Activated T-cell treated with anti-CD3 and anti-CD28 coated beads for 1 hour (primary cell): ENCODE measurements at regions not wholly inside any gene's neighbourhood (a gene's known extent, or its start where the extent isn't known, plus 50 kb on each side); places are given as distances from the start of the nearest gene placed in this dataset.

Experiments
- DNase-seq: peaks from one replicate; pipeline ENCODE4 v3.0.0-alpha.2; 2020; ENCODE audit warnings: low read depth

DNA sequence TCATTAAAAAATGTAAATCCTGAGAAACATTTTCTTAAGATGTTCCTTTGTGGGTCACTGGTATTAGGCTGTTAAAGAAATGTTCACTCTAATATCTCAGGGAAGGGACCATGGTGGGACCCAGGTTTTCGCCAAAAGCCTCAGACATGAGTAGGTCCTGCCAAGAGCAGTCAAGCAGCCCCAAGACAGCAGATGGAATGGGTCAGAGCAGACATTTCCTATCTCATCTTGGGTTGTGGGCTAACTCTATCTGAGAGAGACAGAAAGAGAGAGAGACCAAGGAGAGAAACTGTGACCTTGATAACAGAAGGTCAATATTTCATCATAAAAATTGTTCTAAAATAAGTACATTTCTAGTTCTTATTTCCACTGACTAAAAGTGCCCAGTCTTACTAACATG is 661.7 kb downstream of the TSN start:
- DNase-seq = no peak

DNA sequence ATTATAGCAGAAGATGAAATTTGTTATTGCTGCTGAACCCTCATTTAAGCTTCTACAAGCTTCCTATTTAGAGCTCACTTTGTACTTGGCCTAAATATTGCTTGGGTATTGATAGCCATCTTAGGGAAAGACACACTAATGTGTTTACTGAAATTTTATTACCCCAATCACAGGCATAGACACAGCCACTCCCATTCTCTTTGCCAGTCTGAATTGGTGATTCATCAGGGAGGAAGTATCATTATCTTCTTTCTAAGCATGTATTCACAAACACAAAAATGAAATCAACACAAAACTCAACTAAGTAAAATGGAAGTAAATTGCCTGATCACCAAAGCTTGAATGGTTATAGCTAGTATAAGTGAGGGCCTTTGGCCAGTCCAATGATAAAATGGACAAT is 666.3 kb downstream of the TSN start:
- no peak for DNase-seq

DNA sequence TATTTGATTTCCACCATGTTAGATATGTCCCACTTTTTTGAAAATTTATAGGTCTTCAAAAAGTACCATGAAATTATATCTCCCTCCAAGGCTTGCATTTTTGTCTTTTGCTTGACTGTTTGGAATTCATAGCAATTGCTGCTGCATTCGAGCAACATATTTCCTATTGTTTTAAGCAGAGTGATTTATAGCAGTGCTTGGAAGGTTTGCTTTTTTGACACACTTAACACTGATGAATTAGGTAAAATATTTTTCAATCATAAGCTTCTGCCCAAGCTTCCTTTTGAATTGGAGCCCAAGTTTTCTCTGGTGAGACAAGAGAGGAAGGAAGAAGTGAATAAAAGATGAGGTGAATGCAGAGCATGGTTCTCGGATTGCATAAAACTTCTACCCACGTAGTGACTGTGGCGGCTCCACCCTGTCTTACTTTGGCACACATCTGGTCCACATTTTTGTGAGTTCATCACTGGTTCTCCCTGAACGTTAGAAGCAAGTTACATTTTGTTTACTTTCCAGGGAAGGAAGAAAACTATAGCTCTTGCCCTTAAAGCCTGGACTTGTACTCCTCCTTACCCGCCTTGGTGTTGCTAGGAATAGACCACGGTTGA is 667.0 kb downstream of the TSN start:
- DNase-seq = no peak

DNA sequence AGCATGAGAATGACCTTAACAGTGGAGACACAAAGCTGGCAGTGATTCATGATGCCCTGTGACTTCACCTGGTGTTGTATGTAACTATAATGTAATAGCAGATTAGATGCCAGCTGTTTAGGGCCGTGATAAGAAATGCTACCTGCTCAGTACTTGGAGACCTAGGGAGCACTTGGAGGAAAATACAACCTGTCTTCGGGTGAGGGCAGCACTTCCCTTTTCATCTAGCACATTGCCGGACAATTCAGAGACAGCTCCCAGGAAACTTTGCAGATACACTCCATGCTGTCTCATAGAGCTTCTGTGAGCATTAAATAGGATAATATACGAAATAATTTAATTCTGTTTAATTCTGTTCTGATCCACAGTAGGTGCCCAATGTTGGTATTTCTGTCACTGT is 668.5 kb downstream of the TSN start:
- DNase-seq = no peak

DNA sequence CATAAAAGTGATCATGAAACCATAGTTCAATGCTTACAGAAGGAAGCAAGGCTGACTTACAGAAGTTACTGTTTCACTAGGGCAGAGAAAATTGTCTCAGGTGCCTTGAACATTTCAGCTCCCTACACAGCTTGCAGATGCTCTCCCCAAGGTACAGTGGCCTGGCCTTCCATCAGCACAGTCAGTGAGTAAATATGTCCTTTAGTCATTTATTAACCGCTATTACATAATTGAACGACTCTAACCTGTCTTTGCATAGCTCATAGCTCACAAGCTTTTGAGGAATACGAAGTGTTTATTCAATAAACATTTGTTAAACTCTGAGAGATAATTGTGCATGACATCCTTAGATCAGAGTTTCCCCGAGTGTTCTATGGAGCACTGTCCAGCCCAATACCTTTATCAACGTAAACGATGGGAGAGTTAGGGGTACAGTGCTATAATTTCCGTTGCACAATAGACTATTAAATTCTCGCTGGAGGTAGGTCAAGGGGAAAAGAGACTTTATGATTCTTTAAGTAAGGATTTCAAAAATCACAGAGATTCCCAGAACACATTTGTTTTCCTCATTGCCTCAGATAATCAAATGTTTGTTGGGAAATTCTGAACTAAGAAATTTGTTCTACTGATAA is 677.8 kb downstream of the TSN start:
- no peak for DNase-seq

DNA sequence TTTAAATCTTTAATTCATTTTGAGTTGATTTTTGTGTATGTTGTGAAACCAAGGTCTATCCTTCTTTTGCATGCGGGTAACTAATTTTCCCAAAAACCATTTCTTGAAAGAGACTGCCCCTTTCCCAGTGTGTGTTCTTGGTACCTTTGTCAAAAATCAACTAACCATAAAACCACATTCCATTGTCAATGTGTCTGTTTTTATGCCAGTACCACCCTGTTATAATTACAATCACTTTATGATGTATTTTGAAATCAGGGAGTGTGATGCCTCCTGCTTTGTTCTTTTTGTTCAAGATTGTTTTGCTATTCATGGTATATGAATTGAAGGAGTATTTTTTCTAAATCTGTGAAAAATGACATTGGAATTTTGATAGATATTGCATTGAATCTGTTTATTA is 689.6 kb downstream of the TSN start:
- DNase-seq = no peak

DNA sequence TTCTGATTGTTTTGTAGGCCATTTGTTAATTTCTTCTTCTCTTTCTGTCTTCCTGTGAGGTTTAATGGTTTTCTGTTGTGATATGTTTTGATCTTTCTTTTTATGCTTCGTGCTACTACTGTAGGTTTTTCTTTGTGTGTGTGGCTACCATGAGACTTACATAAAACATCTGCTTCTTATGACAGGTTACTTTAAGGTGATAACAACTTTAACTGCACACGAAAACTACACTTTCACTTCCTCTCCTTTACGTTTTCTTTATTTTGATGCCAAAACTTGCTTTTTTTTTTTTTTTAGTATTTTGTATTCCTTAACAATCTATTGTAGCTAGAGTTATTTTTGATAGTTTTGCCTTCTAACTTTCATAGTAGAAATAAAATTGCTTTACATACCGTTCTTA is 691.3 kb downstream of the TSN start:
- DNase-seq = no peak

DNA sequence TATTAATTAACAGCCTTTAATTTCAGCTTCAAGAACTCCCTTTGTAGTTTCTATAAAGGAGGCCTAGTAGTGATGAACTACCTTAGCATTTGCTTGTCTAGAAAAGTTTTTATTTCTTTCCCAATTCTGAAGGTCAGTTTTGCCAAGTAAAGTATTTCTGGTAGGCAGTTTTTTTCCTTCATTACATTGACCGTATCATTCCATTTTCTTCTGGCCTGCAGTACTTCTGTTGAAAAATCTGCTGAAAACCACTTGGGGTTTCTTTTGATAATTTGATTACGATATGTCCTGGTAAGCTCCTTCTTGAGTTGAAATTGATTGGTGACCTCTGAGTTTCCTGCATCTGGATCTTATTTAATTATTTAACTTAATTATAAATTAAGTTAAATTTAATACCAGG is 691.8 kb downstream of the TSN start:
- no peak for DNase-seq

DNA sequence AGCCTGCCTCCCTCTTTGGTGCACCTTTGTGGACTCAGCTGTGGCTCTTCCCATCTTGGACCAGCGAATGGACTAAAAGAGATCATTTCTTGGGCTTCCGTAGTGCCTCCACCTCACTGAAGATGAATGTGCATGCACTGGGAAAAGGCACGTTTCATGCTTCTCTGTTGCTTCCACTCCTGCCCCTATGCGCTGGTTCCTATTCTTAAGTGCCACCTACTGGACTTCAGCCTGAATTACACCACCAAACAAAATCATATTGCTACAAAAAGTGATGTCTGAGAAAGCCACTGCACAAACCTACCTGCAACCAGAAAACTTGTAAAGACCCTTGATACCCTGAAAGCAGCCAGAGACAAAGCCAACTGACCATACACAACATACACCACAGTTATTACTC is 695.6 kb downstream of the TSN start:
- no peak for DNase-seq

DNA sequence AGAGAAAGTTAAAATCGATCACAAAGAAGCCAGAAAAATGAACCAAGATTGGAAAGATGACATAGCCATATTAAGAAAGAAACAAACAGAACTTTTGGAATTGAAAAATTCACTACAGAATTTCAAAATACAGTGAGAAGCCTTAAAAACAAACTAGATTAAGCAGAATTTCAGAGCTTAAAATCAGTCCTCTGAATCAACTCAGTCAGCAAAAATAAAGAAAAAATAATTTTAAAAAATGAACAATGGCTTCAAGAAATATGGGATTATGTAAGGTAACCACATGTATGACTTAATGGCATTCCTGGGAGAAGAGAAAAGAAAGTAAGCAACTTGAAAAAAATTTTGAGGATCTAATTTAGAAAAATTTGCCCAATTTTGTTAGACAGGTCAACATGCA is 696.2 kb downstream of the TSN start:
- DNase-seq = no peak

DNA sequence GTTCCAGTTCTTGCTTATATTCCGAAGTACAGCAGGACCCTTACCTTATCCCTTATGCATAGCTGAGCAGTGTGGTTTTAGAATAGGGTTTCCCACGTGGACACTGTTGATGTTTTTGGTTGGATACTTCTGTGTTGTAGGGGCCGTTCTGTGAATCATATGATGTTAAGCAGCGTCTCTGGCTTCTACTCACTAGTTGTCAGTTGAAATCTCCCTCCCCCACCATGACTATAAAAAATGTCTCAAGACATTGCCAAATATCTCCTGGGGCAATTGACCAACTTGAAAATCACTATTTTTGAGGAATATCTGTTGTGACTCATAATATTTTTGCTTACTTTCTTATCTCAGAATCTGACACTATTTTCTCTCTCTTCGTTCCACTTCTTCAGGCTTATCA is 713.7 kb downstream of the TSN start:
- no peak for DNase-seq

DNA sequence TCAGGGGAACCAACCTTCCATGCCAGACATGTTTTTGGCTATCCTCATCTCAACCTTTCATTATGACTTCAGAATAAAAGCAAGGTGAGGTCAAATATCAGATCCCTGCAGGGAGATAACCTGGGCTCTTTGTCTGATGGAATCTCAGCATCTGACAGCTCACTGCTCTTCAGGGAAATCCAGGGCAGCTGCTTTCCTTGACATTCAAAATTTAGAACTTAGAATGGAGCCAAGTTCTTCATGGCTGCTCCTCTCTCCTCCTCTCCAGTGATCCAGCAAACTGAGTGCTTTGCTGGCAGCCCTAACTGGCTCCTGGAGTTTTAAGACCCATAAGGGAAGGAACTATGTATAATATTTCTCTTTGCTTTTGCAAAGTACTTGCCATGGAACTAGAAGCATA is 716.3 kb downstream of the TSN start:
- DNase-seq = no peak

DNA sequence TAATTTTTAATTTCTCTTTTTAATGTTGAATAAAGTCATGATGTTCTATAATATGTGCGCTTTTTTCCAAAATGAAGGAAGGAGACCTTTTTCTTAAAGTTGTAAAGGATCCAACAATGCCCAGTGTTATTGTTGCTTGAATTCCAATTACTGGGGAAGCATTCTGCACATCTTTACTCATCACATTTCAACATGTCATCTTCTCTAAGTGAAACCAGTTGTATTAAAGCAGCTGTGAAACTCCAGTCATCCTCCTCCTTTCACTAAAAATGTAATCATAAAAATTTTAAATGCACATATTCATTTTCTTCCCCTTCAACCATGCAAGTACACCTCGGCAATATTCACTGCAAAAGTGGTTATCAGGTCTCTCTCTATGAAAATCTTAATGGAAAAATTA is 722.7 kb downstream of the TSN start:
- DNase-seq = no peak

DNA sequence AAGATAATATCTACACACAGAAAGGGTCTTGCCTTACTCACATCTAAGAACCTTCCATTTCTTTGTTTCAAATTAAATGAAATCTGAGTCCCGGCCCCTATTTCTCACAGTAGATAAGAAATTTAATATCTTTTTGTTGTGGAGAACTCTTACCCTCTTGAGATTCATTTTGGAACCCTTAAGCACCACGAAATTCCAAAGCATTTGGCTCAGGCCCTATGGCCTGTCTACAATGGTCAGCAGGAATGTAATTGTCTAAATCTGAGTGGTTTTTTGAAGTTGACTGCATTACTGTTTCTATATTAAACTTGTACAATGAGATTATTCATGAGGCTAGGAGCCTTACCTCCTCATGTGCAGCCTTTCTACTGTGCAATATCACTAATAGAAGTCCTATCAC is 723.3 kb downstream of the TSN start:
- DNase-seq = no peak

DNA sequence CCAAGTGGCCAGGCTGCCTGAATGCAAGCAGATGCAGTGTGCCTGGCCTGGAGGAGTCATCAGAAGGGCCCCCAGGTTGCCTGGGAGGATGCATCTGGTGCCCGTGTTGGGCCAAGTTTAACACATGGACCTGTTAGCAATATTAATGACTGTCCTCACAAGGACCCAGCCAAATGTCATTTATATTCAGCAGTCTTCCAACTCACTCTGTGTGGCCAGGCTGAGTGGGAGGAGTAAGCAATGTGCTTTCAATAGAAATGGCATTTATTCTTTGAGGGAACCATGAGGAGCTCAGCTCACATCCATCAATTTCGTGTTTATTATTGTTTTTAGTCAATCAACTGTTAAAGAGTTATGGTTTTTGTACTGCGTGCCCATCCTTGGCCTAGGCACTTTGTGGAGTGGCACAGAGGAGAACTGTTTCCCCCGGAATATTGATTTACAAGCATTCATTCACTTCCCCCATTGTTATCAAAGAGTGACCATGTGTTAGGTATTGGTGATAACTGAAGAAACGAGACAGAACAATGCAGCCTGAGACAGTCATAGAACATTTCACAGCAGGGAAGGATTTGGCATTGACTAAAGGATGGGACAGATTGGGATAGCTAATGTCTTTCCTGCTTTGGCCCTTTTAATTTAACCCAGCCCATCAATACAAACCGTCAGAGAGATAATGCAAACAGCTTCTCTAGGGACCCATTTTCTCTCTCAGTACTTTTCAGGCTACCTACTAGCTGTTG is 725.2 kb downstream of the TSN start:
- no peak for DNase-seq

DNA sequence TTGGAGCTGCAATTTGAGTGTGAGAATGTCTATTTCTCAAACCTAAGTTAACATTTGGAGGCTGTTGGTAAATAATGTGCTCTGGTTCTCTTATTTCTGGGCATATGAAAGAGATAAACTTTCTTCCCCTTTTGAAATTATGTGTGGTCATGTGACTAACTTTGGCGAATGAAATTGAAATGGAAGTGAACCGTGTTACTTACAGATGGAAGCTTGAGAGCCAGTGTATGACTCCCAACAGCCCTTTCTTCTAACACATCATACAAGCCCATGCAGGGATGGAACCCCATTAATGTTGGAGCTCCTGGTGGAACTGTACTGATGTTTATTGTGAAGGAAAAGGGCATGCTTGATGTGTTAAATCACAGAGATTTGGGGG is 725.8 kb downstream of the TSN start:
- DNase-seq = no peak

DNA sequence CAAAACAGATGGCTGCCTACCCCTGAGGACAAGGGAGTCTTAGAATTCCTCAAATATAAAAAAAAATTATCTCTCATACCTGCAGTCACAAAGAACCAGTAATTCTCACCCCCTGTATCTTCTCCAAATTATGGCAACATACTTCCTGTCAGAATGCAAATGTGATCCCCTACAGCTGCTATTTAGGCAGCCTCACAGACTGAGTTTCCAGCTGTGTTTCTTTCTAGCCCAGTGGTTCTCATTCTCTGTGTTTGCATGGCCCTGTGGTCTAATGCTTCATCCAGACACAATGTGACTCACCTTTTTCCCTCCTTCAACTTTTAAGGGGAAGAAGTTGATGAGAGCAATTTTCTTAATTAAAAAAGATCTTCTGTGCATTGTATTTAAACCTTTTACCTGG is 726.3 kb downstream of the TSN start:
- no peak for DNase-seq

DNA sequence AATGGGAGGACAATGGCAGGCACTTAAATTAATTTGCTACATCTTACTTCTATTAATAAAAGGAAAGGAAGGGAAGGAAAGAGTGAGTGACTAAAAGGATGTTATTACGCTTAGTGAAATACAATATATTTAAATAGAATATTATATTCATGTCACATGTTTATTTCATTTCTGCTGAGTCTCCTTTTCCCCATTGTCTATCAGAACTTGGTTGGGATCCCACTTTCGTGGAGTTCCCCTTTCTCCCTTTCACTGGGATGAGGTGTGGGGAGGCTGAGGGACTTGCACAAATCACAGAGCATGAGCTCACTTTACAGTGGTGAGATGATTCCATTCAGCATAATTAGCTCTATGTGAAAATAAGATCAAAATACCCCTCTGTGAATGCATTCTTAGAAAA is 730.6 kb downstream of the TSN start:
- no peak for DNase-seq

DNA sequence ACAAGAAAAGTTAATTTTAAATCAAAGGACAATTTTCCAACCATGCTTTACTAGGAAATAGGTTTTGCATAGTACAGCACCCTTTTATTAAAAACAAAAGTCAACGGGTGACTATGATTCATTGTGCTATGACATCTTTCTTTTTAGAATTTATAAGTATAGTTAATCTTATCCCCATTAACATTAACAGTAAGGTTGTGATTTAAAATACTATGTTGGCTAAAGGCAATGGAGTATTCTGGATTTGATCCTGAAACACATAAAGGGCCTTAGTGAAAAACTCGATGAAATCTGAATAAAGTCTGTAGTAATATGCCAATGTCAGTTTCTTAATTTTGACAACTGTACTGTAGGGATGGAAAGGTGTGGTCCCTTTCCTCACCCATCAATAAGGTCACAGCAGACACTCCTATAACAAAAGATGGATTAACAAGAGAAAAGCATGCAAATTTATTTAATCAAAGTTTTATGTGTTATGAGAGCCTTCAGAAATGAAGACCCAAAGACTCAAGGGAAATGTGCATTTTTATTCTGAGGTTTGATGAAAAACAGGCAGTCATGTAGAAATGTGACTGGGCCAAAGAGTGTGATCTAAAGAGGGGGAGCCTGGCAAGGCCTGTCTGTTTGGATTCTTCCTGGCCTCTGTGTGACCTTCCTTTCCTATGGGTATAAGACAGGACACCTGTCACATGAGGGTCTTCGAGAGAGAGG is 731.4 kb downstream of the TSN start:
- DNase-seq = no peak

DNA sequence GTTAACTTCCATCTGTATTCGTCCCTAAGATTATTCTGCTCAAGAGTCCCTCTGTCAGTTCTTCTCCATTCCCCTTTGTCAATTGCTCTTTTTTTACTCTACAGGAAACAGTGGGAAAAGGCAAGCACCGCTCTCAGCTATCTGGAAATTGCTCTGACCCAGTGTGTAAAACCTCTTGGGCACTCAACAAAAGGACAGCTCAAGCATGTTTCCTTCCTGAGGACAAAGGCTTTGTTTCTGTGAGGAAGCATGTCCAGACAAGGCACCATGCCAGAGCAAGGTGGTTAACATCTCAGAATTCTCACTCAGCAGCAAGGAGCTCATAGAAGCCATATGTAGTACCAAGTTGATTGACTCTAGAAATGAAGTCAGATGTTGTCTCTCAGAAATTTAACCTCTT is 735.6 kb downstream of the TSN start:
- no peak for DNase-seq

DNA sequence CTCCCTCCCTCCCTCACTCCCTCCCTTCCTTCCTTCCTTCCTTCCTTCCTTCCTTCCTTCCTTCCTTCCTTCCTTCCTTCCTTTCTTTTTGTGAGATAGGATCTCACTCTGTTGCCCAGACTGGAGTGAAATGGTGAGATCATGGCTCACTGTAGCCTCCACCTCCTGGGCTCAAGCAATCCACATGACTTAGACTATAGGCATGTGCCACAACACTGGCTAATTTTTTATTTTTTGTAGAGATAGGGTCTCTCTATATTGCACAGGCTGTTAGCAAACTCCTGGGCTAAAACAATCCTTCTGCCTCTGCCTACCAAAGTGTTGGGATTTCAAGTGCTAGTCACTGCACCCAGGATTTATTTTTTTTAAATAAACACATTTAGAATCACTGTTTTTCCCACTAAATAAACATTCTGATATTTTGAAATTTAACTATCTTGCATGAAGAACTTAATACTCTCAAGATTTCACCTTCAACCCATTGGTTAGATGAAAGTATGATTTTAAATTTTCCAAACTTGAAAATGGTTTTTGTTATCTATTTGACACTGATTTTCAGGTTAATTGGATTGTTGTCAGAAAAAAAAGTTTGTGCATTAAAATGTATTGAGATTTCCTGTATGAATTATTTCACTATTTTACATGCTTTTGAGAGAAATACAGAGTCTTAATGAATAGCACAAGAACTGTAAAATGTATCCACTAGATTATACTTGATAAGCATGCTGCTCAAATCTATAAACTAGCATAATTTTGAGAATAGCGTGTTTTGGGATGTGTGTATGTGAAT is 745.1 kb downstream of the TSN start:
- no peak for DNase-seq

DNA sequence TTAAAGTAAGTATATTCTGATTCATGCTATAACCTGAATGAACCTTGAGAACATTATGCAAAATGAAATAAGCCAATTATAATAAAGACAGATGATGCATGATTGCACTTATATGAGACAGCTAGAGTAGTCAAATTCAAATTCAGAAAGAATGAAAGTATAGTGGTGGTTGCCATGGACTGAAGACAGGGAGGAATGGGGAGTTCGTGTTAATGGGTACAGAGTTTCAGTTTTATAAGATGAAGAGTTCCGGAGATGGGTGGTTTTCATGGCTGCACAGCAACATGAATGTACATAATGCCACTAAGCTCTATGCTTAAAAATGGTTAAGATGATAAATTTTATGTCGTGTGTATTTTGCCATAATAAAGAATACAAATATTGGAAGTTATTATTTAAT is 751.2 kb downstream of the TSN start:
- DNase-seq = no peak
